ENCODE measurements at regions not wholly inside any gene's neighbourhood (a gene's known extent, or its start where the extent isn't known, plus 50 kb on each side); places are given as distances from the start of the nearest gene placed in this dataset.
"Not testable (repeated sequence)": the region's sequence is repeated elsewhere in the genome, so short reads cannot be mapped to it uniquely, and the experiment has no call there.

- DNase-seq (ENCODE audit: low read depth, low spot score) = no peak
- no peak for TF ChIP-seq CTCF (IDR thresholded peaks at IDR 0.05; ENCODE audit: low read depth, low read length)
- ChIA-PET POLR2A (no interaction called here), CTCF (no interaction called here)
- H3K4me3 ChIP-seq (ENCODE audit: low read depth, low read length) = no peak overlapping the region
- no peaks in the 10 kb centered on the region for H3K9me3 ChIP-seq (ENCODE audit: control insufficient read depth, insufficient read depth, low read length)
- peaks cover 14% of the 10 kb centered on the region for H3K27me3 ChIP-seq (ENCODE audit: control insufficient read depth, insufficient read depth, low read length)
- no peak overlapping the region for H3K27ac ChIP-seq (ENCODE audit: low read depth, low read length)
Observed at GRCh38 chr7:140273417-140273816, 96.6 kb upstream of the KDM7A start.

GRCh38 chr7:140271643-140271968 lies 94.8 kb upstream of the KDM7A start:
- H3K9me3 ChIP-seq (ENCODE audit: control insufficient read depth, insufficient read depth, low read length); CTCF ChIA-PET; POLR2A ChIA-PET; DNase-seq (ENCODE audit: low read depth, low spot score); H3K4me3 ChIP-seq (ENCODE audit: low read depth, low read length); H3K27ac ChIP-seq (ENCODE audit: low read depth, low read length); H3K27me3 ChIP-seq (ENCODE audit: control insufficient read depth, insufficient read depth, low read length): not testable (repeated sequence)

- Histone ChIP-seq H3K27ac (ENCODE audit: low read depth, low read length) (no peak overlapping the region), H3K9me3 (ENCODE audit: control insufficient read depth, insufficient read depth, low read length) (no peaks in the 10 kb centered on the region), H3K4me3 (ENCODE audit: low read depth, low read length) (no peak overlapping the region), H3K27me3 (ENCODE audit: control insufficient read depth, insufficient read depth, low read length) (peaks cover 3% of the 10 kb centered on the region)
- ChIA-PET CTCF (no interaction called here), POLR2A (no interaction called here)
- TF ChIP-seq CTCF (IDR thresholded peaks at IDR 0.05; ENCODE audit: low read depth, low read length) = no peak
- DNase-seq (ENCODE audit: low read depth, low spot score) = no peak
Observed at GRCh38 chr7:140269004-140269638, 92.3 kb upstream of the KDM7A start.

- Histone ChIP-seq H3K4me3 (ENCODE audit: low read depth, low read length) (no peak overlapping the region), H3K27ac (ENCODE audit: low read depth, low read length) (no peak overlapping the region), H3K9me3 (ENCODE audit: control insufficient read depth, insufficient read depth, low read length) (no peaks in the 10 kb centered on the region), H3K27me3 (ENCODE audit: control insufficient read depth, insufficient read depth, low read length) (peaks cover 8% of the 10 kb centered on the region)
- ChIA-PET CTCF (no interaction called here), POLR2A (no interaction called here)
- no peak for TF ChIP-seq CTCF (IDR thresholded peaks at IDR 0.05; ENCODE audit: low read depth, low read length)
- DNase-seq (ENCODE audit: low read depth, low spot score) = no peak
Observed at GRCh38 chr7:140267381-140268226, 90.8 kb upstream of the KDM7A start.

GRCh38 chr7:140263277-140263676 lies 86.5 kb upstream of the KDM7A start:
- H3K27me3 ChIP-seq (ENCODE audit: control insufficient read depth, insufficient read depth, low read length) = peaks cover 24% of the 10 kb centered on the region
- DNase-seq (ENCODE audit: low read depth, low spot score) = no peak
- H3K27ac ChIP-seq (ENCODE audit: low read depth, low read length) = no peak overlapping the region
- H3K9me3 ChIP-seq (ENCODE audit: control insufficient read depth, insufficient read depth, low read length) = no peaks in the 10 kb centered on the region
- H3K4me3 ChIP-seq (ENCODE audit: low read depth, low read length) = no peak overlapping the region
- no peak for TF ChIP-seq CTCF (IDR thresholded peaks at IDR 0.05; ENCODE audit: low read depth, low read length)
- ChIA-PET POLR2A (no interaction called here), CTCF (no interaction called here)
